ENCODE measurements at regions not wholly inside any gene's neighbourhood (a gene's known extent, or its start where the extent isn't known, plus 50 kb on each side); places are given as distances from the start of the nearest gene placed in this dataset.
"Not testable (repeated sequence)": the region's sequence is repeated elsewhere in the genome, so short reads cannot be mapped to it uniquely, and the experiment has no call there.

DNA sequence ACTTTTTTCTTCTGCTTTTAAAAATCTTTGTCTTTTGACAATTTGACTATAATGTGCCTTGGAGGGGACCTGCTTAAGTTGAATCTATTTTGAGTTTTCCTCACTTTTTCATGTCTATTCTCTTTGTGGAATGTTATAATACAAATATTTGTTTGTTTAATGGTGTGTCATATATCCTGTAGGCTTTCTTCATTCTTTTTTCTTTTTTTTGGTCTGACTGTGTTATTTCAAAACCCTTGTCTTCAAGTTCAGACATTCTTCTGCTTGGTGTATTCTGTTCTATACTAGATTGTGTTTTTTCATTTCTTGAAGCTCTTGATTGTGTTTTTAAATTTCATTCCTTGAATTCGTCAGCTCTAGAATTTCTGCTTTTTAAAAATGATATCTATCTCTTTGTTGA is 228.2 kb downstream of the STK31 start:
- no peak for DNase-seq (ENCODE audit: low spot score)

DNA sequence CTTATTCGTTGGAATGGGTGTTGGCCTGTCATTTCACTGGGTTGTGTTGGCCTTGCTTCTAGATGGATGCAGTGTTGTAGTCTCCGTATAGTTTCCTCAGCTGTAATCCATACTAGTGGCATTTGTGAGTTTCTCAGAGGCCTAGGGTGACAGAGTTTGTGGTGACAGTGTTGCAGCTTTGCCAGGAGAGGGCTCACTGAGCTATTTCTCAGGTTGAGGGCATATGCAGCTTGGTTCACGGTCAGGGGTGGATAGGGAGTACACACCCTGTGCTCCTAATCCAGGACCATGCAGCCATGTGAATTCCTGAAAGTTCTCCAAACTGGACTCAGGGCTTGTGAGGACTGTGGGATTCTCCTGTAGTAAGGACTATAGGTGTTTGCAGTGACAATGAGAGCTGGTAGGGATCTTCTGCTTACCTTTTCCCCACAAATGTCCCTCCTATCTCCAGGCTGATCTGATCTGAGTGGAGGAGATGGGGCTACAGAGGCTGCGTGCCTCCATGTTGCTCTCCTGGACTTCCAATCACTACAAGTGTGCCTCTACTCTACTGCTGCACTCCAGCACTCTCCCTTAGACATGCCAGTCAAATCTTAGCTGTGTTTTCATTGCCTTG is 229.0 kb downstream of the STK31 start:
- peak; percentile 8 for DNase-seq (ENCODE audit: low spot score)

DNA sequence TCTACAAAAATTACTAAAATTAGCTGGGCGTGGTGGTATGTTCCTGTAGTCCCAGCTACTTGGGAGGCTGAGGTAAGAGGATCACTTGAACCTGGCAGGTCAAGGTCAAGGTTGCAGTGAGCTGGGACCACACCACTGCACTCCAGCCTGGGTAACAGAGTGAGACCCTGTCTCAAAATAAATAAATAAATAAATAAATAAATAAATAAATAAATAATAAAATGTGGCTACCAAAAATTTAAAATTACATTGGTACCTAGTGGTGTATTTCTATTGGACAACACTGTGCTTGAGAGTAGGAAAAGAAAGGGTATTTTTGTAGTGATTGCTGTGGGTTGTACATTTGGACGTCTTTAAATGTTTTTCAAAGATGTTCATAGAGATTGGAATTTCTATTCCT is 229.7 kb downstream of the STK31 start:
- DNase-seq (ENCODE audit: low spot score), result not testable (repeated sequence)

DNA sequence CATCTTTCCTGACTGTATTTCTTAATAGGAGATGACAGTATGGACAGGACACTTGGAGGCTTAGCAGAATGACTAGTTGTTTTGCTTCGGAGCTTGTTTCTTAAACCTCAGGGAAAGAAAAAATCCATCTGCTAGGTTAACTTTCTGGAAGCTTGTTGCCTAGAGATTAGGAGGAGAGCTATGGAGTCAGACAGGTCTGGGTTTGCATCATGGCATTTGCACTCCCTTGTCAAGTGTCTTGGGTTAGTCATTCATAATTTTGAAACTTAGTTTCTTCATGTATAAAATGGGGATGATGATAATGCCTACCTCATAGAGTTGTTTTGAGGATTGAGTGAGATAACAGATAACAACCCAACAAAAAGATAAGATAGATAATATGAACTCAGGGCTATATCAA is 231.5 kb downstream of the STK31 start:
- no peak for DNase-seq (ENCODE audit: low spot score)

DNA sequence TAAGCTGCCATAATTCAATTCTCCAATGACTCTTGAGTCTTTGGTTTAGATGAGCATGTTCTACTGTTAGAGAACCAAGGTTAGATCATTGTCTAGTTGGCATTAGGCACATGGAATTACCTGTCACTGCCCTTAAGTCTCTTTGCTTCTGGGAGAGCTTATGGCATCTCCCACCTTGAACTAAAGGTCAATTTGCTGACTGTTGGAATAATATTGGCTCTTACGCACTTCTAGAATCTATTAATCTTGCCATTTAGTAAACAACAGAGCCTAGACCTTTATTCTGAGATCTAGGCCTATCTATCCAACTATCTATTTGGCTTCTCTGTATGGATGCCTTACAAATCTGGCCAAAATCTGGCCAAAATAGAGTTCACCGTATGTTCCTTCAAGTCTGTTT is 232.0 kb downstream of the STK31 start:
- DNase-seq (ENCODE audit: low spot score), result no peak

DNA sequence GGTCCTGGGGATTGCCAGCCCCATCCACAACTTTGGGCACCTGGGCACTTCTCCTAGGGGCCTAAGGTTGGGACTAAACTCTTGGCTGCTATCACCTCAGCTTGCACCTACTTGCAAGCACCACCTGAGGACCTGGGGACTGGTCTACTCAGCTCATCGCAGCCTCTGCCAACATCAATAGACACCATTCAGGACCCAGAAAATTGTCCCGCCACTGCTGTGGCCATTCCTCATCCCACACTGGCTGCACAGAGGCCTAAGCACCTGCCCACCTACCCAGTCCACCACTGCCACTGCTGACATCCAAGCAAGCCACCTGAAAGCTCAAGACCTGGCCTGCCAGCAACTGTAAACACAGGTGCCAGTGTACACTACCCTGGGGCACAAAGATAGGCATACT is 234.1 kb downstream of the STK31 start:
- no peak for DNase-seq (ENCODE audit: low spot score)

DNA sequence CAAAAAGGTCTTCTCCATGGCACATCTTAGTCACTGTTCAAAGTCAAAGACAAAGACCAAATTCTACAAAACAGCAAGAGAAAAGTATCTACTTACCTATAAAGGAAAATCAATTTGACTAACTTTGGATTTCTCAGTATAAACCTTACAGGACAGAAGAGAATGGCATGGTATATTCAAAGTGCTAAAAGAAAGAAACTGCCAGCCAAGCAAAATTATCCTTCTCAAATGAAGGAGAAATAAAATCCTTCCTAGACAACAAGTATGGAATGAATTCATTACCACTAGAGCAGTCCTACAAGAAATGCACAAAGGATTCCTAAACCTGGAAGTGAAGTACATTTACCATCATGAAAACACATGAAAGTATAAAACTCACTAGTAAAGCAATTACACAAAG is 235.5 kb downstream of the STK31 start:
- DNase-seq (ENCODE audit: low spot score), result no peak

DNA sequence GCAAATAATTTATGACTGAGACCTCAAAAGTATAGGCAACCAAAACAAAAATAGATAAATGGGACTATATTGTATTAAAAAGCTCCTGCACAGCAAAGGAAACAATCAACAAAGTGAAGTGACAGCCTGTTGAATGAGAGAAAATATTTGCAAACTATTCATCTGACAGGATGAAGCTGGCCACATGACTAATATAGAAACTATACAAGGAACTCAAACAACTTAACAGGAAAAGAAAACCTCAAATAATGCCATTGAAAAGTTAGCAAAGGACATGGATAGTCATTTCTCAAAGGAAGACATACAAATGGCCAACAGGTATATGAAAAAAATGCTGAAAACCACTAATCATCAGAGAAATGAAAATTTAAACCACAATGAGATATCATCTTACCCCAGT is 245.1 kb downstream of the STK31 start:
- no peak for DNase-seq (ENCODE audit: low spot score)

DNA sequence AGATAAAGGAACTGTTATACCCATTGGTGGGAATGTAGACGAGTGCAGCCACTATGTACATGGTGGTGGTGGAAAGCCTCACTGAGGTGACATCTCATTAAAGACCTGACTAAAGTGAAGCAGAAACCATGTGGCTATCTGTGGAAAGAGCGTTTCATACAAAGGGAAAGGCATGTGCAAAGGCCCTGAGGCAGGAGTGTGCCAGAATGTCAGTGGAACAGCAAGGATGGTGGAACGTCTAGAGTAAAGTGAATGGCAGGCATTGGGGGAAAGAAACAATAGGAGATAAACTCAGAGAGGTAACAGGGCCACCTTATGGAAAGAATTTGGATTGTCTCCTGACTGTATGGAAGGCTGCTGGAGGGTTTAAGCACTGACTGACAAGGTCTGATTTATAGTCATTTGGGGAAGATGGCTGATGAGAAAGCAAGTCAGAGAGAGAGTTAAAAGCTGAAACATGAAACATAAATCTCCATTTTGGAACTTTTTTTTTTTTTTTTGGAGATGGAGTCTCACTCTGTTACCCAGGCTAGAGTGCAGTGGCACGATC is 245.7 kb downstream of the STK31 start:
- no peak for DNase-seq (ENCODE audit: low spot score)

DNA sequence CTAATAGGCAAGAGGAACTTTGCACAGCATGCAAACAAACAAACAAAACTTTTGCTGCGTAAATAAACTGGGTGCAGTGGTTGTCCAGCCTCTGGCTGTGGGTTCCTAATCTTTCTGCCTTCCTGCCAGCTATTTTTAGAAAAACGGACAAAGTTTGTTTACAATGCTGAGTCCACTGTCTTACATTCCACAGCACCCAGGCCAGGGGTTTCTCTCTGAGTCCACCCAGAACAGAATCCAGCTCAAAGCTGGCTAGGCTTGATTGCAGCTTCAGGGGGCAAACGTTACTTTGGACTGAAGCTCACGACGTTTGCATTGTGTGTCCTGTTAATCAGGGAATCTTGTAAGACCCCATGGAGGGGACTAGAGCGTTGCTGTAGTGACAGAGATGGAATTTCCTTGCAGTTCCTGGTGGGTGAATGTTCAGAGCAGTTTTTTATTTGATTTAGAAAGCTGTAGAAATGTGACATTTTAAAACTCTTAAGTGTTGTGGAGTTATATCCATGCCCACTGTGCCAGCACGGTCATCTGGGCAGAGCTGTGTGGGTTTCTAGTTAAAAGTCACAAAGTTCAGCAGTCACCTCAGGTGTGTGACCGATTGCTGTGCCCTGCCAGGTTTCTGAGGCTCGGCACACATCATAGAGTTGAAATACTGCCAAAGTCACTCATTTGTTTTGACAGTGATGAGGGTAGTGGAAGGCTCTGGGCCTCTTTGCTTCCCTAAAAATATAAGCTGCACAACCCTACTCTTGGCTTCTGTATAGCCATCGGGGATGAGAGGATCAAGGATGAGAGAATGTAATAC is 247.0 kb downstream of the STK31 start:
- DNase-seq (ENCODE audit: low spot score), result no peak

DNA sequence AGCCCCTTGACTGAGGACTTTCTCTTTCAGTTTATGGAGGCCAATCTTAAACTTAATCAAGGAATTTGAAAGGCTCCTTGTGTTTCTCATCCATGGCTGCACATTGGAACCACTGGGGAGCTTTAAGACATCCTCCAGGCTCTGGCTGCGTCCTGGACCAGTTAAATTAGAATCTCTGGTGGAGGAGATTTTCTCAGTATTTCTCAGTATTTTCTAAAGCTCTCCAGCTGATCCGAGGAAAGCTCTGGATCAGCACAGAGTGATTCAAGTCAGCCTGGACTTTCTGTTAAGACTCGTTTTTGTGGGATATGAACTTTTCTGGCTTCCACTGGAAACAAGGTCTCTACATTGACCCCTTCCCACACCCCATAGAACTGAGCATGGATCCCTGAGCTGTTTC is 249.8 kb downstream of the STK31 start:
- DNase-seq (ENCODE audit: low spot score), result no peak

DNA sequence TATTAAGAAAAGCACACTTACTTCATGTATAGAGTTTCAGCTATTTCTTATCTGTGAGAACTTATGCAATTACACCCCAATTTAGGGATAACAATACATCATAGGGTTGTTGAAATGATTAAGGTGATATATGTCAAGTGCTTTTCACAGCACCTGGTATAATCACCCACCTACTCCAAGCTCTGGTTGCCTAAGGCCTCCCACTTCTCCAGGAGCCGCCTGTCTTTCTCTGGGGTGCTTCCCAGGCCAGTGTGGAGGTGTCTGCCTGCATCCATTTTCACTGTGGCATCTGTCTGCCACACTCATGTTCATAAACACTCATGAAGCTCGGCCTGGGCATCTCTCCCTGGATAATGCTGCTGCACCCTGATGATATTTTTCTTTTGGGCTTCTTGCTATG is 250.3 kb downstream of the STK31 start:
- DNase-seq (ENCODE audit: low spot score), result no peak

DNA sequence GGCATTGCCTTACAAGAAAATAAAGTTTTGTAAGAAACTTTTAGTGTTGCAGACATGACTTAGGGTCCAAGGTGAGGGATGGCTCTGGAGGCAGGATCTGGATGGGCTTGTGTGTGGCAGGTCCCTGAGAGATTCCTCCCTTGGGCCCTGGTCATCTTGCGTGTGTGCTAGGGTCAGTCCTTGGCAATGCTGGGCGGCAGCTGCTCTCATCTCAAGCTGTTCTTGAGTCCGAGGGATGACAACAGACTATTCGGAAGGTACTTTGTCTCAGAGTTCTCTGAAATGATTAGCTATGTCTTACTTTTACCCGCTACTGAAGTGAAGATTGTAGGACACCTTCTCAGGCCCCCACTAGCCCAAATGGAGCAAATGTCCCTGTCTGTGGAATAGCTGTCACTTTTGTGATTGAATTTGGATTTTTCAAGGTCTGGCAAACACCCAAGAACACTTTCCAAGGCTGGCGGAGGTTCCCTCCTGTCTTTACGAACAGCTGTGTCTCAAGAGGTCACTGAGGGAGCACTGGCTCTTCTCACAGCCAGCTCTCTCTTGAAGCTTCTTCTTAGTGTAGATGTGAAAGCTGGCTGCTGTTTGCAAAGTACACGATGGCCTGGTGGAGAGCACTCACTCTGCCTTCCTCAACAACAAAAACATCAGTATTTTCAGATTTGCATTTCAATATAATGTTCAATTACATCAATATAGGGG is 253.6 kb downstream of the STK31 start:
- no peak for DNase-seq (ENCODE audit: low spot score)

DNA sequence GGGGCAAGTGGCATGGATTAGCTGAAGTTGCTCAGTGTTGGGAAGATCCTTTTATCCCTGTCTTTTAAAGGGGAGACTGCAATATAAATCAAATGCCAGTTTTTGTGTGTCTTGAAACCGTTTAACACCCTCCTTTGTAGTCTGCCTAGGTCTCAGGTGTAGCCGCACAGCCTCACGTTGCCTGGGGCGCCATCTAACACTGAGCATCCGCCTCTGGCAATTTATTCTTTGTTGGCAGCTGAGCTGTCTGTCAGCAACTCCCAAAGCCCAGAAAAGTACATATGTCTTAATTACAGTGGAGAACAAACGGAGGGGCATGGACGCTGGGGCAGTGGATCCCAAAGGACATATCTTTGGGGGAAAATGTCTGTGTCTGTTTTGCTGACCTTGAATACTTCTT is 254.7 kb downstream of the STK31 start:
- no peak for DNase-seq (ENCODE audit: low spot score)

DNA sequence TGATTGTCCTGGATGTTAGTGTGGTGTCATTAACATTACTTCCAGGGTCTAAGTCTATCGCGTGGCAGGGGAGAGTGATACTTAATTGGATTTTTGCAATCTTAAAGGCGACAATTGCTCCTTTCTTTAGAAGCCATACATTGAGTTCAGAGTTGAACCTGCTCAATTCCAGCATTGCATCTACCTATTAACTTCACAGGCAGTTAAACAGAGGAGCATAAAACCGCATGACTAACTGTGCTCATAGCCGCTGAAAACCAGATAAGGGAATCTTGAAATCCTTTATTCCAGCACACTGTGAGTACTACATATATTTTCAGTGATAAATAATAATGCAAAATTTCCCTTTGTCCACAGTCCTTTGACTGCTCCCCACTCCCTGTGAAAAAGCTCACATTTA is 255.3 kb downstream of the STK31 start:
- no peak for DNase-seq (ENCODE audit: low spot score)

DNA sequence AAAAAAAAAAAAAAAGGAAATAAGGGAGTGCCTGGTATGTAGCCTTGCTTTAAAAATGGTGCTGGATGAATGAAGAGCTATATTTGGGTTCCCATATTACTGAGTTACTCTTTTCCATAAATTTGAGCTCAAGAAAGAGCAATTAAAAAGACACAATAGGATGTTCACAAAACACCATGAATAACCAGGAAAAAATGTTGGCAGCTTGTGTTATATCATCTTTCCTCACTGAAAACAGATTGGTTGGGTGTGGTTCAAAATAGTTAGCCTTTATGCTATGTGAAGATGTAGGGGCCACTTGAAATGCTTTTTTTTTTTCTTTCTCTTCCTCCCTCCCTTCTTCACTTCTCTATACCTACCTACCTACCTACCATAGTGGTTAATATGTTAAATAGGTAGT is 256.9 kb downstream of the STK31 start:
- DNase-seq (ENCODE audit: low spot score), result no peak

DNA sequence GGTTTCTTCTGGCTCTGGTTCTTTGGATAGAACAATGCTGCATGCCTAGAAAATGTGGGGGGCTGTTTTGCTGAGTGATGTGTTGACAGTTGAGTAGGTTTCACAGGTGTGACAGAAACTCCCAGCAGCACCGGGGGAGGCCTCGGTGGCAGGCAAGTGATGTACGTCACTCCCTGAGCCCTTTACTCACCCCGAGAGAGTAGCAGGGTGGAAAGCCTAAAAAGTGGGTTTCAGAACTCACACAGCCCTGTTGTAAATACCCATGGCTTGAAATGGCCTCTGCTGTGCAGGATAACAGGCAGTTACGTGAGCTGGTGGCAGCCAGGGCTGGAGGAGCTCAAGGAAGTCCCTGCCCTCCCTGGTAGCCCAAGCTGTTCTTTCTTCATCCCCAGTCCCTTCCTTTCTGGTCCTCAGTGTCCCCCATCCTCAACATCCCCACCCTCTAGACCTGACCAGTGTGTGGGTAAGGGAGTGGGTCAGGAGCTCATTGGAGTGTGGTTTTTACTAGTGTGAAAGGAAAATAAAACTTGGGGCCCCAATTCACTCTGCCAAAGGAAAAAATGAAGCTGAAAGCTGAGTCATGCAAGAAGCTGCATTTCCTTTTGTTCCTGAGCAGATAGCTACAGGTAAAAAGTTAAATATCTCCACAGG is 258.1 kb downstream of the STK31 start:
- DNase-seq (ENCODE audit: low spot score), result no peak

DNA sequence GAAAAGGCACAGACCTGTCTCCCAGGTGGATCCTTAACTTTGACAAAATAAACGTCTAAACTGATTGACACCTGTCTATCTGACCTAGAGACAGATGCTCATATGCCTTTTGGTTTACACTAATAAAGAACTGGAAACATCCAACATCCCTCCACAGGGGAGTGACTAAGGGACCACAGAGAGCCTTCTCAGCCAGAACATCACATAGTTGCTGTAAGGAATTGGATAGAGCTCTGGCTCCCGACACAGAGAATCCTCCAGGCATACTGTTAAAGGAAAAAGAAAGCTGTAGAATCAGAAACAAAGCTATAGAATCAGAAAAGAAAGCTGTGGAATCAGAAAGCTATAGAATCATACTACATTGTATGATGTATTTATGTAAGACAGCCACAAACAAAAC is 258.8 kb downstream of the STK31 start:
- DNase-seq (ENCODE audit: low spot score), result no peak

DNA sequence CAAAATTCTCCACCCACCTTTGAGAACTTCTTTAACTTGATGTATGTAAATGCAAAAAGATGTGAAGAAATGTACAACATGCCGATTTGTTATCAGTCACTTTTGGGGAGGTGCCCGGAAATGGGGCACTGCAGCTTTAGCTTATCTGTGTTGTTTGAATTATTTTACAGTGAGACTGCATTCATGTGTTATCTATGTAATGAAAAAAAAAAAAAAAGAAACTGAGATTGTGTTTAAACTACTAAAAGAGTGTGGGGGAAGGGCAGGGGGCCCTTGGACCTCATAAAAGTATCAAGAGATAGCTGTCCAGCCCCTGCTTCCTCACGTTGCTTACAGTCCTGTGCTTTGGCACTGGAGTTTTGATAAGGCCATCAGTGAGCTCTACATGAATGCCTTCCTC is 259.4 kb downstream of the STK31 start:
- DNase-seq (ENCODE audit: low spot score), result no peak

DNA sequence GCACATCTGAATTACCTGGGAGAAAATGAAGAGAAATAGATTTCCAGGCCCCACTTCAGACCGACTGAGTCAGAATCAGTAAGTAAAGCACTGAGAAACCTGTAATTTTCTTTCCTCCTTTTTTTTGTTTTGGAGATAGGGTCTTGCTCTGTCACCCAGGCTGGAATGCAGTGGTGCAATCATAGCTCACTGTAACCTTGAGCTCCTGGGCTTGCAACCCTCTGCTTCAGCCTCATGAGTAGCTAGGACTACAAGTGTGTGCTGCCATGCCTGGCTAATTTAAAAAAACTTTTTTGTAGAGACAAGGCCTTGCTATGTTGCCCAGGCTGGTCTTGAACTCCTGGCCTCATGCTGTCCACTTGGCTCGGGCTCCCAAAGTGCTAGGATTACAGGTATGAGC is 260.2 kb downstream of the STK31 start:
- DNase-seq (ENCODE audit: low spot score), result no peak

DNA sequence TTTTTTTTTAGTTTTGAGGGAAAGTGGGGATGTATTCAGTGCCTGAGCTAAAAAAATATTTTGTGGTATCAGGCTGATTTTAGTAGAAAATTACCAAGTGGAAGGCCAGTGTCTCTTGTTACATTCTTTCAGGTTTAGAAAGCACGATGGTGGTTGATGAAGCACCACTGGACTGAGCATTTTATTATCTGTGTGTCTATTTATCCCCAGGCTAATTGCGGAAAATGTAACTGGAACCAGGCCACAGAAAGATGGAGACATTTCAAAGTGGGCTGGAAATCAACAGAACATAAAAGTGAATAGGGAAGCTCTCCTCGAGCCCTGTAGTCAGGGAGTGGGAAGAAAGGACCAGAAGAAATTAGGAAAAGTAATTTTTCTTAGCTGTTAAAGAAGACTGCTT is 261.0 kb downstream of the STK31 start:
- DNase-seq (ENCODE audit: low spot score), result no peak

DNA sequence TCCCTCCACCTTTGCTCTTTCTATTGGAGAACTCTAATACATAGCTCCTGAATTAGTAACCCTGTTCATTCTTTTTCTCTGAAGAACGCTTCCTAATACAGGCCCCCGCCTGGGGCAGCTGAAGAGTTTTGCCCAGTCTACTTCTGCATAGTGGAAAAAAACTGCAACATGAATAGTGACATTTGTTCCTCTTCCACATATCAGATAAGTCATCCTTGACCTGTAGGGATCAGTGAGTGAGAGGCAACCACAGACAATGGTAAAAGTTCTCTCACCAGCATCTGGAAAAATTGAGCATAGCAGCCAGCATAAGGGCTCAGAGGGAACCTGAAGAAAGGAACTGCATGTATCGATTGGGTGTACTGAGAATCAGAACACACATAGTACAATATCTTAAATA is 262.0 kb downstream of the STK31 start:
- no peak for DNase-seq (ENCODE audit: low spot score)

DNA sequence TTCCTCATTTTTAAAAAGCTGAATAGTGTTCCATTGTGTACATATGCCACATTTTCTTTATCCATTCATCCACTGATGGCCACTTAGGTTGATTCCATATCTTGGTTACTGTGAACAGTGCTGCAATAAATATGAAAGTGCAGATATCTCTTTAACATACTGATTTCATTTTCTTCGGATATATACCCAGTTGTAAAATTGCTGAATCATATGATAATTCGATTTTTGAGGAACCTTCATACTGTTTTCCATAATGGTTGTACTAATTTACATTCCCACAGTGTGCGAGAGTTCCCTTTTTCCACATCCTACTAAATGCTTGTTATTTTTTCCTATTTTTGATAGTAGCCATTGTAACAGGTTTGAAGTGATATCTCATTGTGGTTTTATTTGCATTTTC is 263.2 kb downstream of the STK31 start:
- DNase-seq (ENCODE audit: low spot score), result no peak

All from germinal center (tissue), 1 donor.